CD4-positive, alpha-beta memory T cell (primary cell): ENCODE measurements at regions not wholly inside any gene's neighbourhood (a gene's known extent, or its start where the extent isn't known, plus 50 kb on each side); places are given as distances from the start of the nearest gene placed in this dataset.

ENCODE experiments used
- CTCF ChIA-PET: fragments of 350-600 bp; sonication (Branson Sonifier 250); formaldehyde crosslinking; loops from one replicate; lab custom pipeline; 2021; ENCODE audit warnings: inconsistent platforms; ENCODE audit not compliant: partially characterized antibody; lab: Charles Lee
- POLR2A ChIA-PET: fragments of 350-600 bp; sonication (Branson Sonifier 250); formaldehyde crosslinking; loops from one replicate; lab custom pipeline; 2021; ENCODE audit not compliant: partially characterized antibody; lab: Charles Lee
- DNase-seq, 5 donors: peaks; one replicate each; pipeline versions ENCODE4 v3.0.0 to v3.0.0-alpha.2; 2020 to 2022; ENCODE audit warnings: mixed read lengths in 1 of 5
- H3K27ac ChIP-seq: one replicate; pipeline ENCODE4 v1.7.0; 2013; ENCODE audit warnings: low read depth, low read length
- H3K27me3 ChIP-seq: 2 replicates; pipeline ENCODE4 v1.7.0; 2013; ENCODE audit warnings: mild to moderate bottlenecking, low read length, moderate library complexity; ENCODE audit not compliant: insufficient read depth
- H3K36me3 ChIP-seq: 2 replicates; pipeline ENCODE4 v1.7.0; 2013; ENCODE audit warnings: mild to moderate bottlenecking, low read length, moderate library complexity; ENCODE audit not compliant: insufficient read depth
- H3K4me1 ChIP-seq: 2 replicates; pipeline ENCODE4 v1.7.0; 2013; ENCODE audit warnings: mild to moderate bottlenecking, low read length, moderate library complexity; ENCODE audit not compliant: insufficient read depth
- H3K4me3 ChIP-seq, 2 donors: one replicate each; pipeline ENCODE4 v1.7.0; 2013; ENCODE audit warnings: low read length in 2 of 2, mild to moderate bottlenecking in 1 of 2
- H3K9me3 ChIP-seq, 2 donors: one replicate each; pipeline ENCODE4 v1.7.0; 2013; ENCODE audit warnings: low read length in 2 of 2, control low read depth in 1 of 2; ENCODE audit not compliant: control insufficient read depth in 1 of 2
- H3K27ac Mint-ChIP-seq, 7 donors: one replicate each; pipeline ENCODE4 v1.8.0; 2020 to 2021; ENCODE audit warnings: mixed read lengths in 7 of 7, mild to moderate bottlenecking in 6 of 7, inconsistent platforms in 3 of 7, moderate library complexity in 3 of 7
- H3K27me3 Mint-ChIP-seq, 2 donors: one replicate each; pipeline ENCODE4 v1.8.0; 2020 to 2021; ENCODE audit warnings: mixed read lengths in 2 of 2
- H3K36me3 Mint-ChIP-seq, 2 donors: one replicate each; pipeline ENCODE4 v1.8.0; 2020 to 2021; ENCODE audit warnings: mixed read lengths in 2 of 2, inconsistent platforms in 1 of 2, mild to moderate bottlenecking in 1 of 2
- H3K4me1 Mint-ChIP-seq, 4 donors: one replicate each; pipeline ENCODE4 v1.8.0; 2020 to 2021; ENCODE audit warnings: mixed read lengths in 4 of 4, mild to moderate bottlenecking in 1 of 4
- H3K4me3 Mint-ChIP-seq, 8 donors: one replicate each; pipeline ENCODE4 v1.8.0; 2020 to 2021; ENCODE audit warnings: mixed read lengths in 8 of 8, mild to moderate bottlenecking in 7 of 8, moderate library complexity in 6 of 8, inconsistent platforms in 3 of 8
- H3K9me3 Mint-ChIP-seq, 8 donors: one replicate each; pipeline ENCODE4 v1.8.0; 2020 to 2021; ENCODE audit warnings: mixed read lengths in 8 of 8, mild to moderate bottlenecking in 5 of 8, inconsistent platforms in 3 of 8, moderate library complexity in 1 of 8
- intact Hi-C: fragments of 100-400 bp; cut with micrococcal nuclease; formaldehyde crosslinking; loops from one replicate; pipeline ENCODE4 v1.15.1; 2023

- no peaks in the 10 kb centered on the region for H3K9me3 Mint-ChIP-seq
- H3K4me3 Mint-ChIP-seq: no peak overlapping the region
- Histone ChIP-seq H3K27me3 (no peaks in the 10 kb centered on the region), H3K4me3 (no peak overlapping the region), H3K36me3 (no peaks in the 10 kb centered on the region), H3K27ac (no peak overlapping the region), H3K9me3 (no peaks in the 10 kb centered on the region), H3K4me1 (no peaks in the 10 kb centered on the region)
- H3K36me3 Mint-ChIP-seq: no peaks in the 10 kb centered on the region
- no peak for DNase-seq
- peaks cover 0 to 2% of the 10 kb centered on the region in 2 donors for H3K27me3 Mint-ChIP-seq
- intact Hi-C loops: no loop called here
- H3K4me1 Mint-ChIP-seq: no peaks in the 10 kb centered on the region
- ChIA-PET CTCF (no interaction called here), POLR2A (no interaction called here)
- H3K27ac Mint-ChIP-seq: no peak overlapping the region
Measured at GRCh38 chr4:145337391-145337790, 144.3 kb upstream of the SMAD1 start.

DNA sequence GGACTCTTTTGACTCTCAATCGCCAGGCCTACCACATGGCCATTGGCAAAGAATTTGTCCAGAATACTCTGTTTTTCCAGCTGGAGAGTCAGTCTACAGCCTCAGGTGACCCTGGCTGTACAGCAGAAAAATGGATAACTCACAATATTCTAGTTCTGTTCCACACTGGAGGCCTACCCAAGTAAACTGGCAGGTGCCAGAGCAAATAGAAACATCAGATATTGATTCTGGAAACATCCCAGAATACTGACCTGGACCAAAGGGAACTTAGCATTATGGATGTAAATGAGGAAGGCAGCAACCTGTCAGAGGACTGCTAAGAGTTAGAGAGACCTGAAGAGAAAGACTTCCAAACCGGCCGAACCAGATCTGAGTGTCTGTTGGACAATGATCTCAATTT lies 147.9 kb upstream of the SMAD1 start:
- ChIA-PET CTCF (no interaction called here), POLR2A (no interaction called here)
- no peak overlapping the region for H3K27ac ChIP-seq
- H3K4me3 ChIP-seq: no peak overlapping the region
- no peaks in the 10 kb centered on the region for H3K4me1 ChIP-seq
- no peak overlapping the region for H3K27ac Mint-ChIP-seq
- no peak overlapping the region for H3K4me3 Mint-ChIP-seq
- no peak for DNase-seq
- no peaks in the 10 kb centered on the region for H3K36me3 ChIP-seq
- H3K27me3 Mint-ChIP-seq: peaks cover 0 to 2% of the 10 kb centered on the region in 2 donors
- H3K4me1 Mint-ChIP-seq: no peaks in the 10 kb centered on the region
- peaks cover 0 to 1% (median 0%) of the 10 kb centered on the region in 8 donors for H3K9me3 Mint-ChIP-seq
- no peaks in the 10 kb centered on the region for H3K9me3 ChIP-seq
- no peaks in the 10 kb centered on the region for H3K36me3 Mint-ChIP-seq
- H3K27me3 ChIP-seq: no peaks in the 10 kb centered on the region
- intact Hi-C loops: no loop called here

- H3K4me3 ChIP-seq: no peak overlapping the region
- intact Hi-C loops: no loop called here
- Mint-ChIP-seq H3K4me1 (no peaks in the 10 kb centered on the region), H3K4me3 (no peak overlapping the region), H3K9me3 (peaks cover 0 to 6% (median 3%) of the 10 kb centered on the region in 8 donors), H3K27ac (no peak overlapping the region), H3K27me3 (peaks cover 2 to 15% of the 10 kb centered on the region in 2 donors), H3K36me3 (no peaks in the 10 kb centered on the region)
- no peak for DNase-seq
- ChIA-PET CTCF (no interaction called here), POLR2A (no interaction called here)
- no peaks in the 10 kb centered on the region for H3K27me3 ChIP-seq
- H3K36me3 ChIP-seq: no peaks in the 10 kb centered on the region
- H3K27ac ChIP-seq: no peak overlapping the region
- H3K4me1 ChIP-seq: no peaks in the 10 kb centered on the region
- H3K9me3 ChIP-seq: no peaks in the 10 kb centered on the region
Measured at GRCh38 chr4:145326491-145326890, 146.1 kb upstream of the OTUD4 start.

DNA sequence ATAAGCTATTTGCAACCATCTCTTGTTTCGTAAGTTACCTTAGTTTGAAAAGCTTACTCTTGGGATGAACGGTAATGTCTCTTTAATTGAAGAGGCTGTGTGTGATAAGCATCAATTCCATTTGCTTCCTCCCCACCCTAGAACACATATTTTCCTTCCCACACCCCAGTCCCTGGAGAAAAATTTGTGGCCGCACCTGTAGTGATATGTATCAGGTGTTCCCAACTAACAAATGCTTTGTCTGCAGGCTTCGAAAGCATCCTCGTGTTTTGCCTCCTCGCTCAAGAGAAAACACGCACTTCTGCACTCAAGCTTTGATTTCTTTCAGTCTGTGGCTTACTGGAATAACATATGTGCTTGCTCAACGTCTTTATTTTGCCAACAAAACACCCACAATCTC lies 143.8 kb upstream of the OTUD4 start:
- Histone ChIP-seq H3K9me3 (no peaks in the 10 kb centered on the region), H3K36me3 (no peaks in the 10 kb centered on the region), H3K4me1 (no peaks in the 10 kb centered on the region), H3K4me3 (no peak overlapping the region), H3K27me3 (no peaks in the 10 kb centered on the region), H3K27ac (no peak overlapping the region)
- Mint-ChIP-seq H3K4me3 (no peak overlapping the region), H3K27ac (no peak overlapping the region), H3K9me3 (peaks cover 0 to 6% (median 3%) of the 10 kb centered on the region in 8 donors), H3K4me1 (no peaks in the 10 kb centered on the region), H3K27me3 (peaks cover 8 to 19% of the 10 kb centered on the region in 2 donors), H3K36me3 (no peaks in the 10 kb centered on the region)
- no peak for DNase-seq
- ChIA-PET CTCF (no interaction called here), POLR2A (no interaction called here)
- intact Hi-C loops: no loop called here

GRCh38 chr4:145320294-145320693 lies 139.9 kb upstream of the OTUD4 start:
- H3K4me1 ChIP-seq: no peaks in the 10 kb centered on the region
- peaks cover 0 to 6% (median 0%) of the 10 kb centered on the region in 8 donors for H3K9me3 Mint-ChIP-seq
- no peak for DNase-seq
- H3K27ac ChIP-seq: no peak overlapping the region
- CTCF ChIA-PET: no interaction called here
- POLR2A ChIA-PET: no interaction called here
- H3K27me3 ChIP-seq: no peaks in the 10 kb centered on the region
- no peak overlapping the region for H3K27ac Mint-ChIP-seq
- H3K27me3 Mint-ChIP-seq: peaks cover 11 to 17% of the 10 kb centered on the region in 2 donors
- H3K36me3 Mint-ChIP-seq: no peaks in the 10 kb centered on the region
- no peaks in the 10 kb centered on the region for H3K9me3 ChIP-seq
- H3K4me1 Mint-ChIP-seq: no peaks in the 10 kb centered on the region
- intact Hi-C loops: no loop called here
- no peak overlapping the region for H3K4me3 ChIP-seq
- no peaks in the 10 kb centered on the region for H3K36me3 ChIP-seq
- H3K4me3 Mint-ChIP-seq: no peak overlapping the region

GRCh38 chr4:145319751-145320150 lies 139.4 kb upstream of the OTUD4 start:
- Histone ChIP-seq H3K27me3 (no peaks in the 10 kb centered on the region), H3K27ac (no peak overlapping the region), H3K4me1 (no peaks in the 10 kb centered on the region), H3K9me3 (no peaks in the 10 kb centered on the region), H3K4me3 (no peak overlapping the region), H3K36me3 (no peaks in the 10 kb centered on the region)
- POLR2A ChIA-PET: no interaction called here
- intact Hi-C loops: no loop called here
- H3K27me3 Mint-ChIP-seq: peaks cover 11 to 14% of the 10 kb centered on the region in 2 donors
- H3K27ac Mint-ChIP-seq: no peak overlapping the region
- peaks cover 0 to 3% (median 0%) of the 10 kb centered on the region in 8 donors for H3K9me3 Mint-ChIP-seq
- CTCF ChIA-PET: no interaction called here
- no peaks in the 10 kb centered on the region for H3K36me3 Mint-ChIP-seq
- H3K4me1 Mint-ChIP-seq: no peaks in the 10 kb centered on the region
- no peak overlapping the region for H3K4me3 Mint-ChIP-seq
- no peak for DNase-seq

GRCh38 chr4:145316897-145317574 lies 136.6 kb upstream of the OTUD4 start:
- CTCF ChIA-PET: no interaction called here
- POLR2A ChIA-PET: no interaction called here

More at GRCh38 chr4:145316897-145317574, 136.6 kb upstream of the OTUD4 start:
- Histone ChIP-seq H3K9me3 (no peaks in the 10 kb centered on the region), H3K27ac (no peak overlapping the region), H3K4me1 (no peaks in the 10 kb centered on the region), H3K27me3 (no peaks in the 10 kb centered on the region), H3K4me3 (no peak overlapping the region), H3K36me3 (no peaks in the 10 kb centered on the region)
- Mint-ChIP-seq H3K4me3 (no peak overlapping the region), H3K9me3 (peaks cover 0 to 3% (median 0%) of the 10 kb centered on the region in 8 donors), H3K27ac (no peak overlapping the region), H3K4me1 (no peaks in the 10 kb centered on the region), H3K27me3 (peaks cover 11 to 13% of the 10 kb centered on the region in 2 donors), H3K36me3 (no peaks in the 10 kb centered on the region)
- intact Hi-C loops: no loop called here
- DNase-seq: no peak
